HG03378 (cell line): ENCODE measurements at regions not wholly inside any gene's neighbourhood (a gene's known extent, or its start where the extent isn't known, plus 50 kb on each side); places are given as distances from the start of the nearest gene placed in this dataset.
"Not testable (repeated sequence)": the region's sequence is repeated elsewhere in the genome, so short reads cannot be mapped to it uniquely, and the experiment has no call there.

ENCODE experiments used
- ATAC-seq: cut with Tn5 transposase; IDR thresholded peaks from one replicate; pipeline ENCODE4 v1.9.1; 2021; ENCODE audit warnings: mild to moderate bottlenecking, moderate library complexity; ENCODE audit not compliant: unreplicated experiment

DNA sequence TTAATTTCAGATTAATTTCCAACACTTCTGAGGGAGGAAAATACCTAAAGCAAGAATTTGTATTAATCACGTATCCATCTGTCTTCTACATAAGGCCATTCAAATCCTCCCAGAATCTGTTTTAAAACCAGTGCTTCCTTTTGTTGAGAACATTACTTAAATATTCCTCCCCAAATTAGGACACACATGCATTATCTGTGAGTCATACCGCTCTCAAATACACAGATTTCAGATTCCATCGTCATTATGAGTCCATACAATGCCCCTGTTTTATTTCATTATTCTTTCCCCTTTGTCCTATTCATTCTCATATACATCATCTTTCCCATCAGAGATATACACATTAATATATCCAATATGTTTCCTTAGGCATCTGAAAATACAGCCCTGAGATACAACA lies 57.3 kb upstream of the PRSS12 start:
- ATAC-seq = no peak

DNA sequence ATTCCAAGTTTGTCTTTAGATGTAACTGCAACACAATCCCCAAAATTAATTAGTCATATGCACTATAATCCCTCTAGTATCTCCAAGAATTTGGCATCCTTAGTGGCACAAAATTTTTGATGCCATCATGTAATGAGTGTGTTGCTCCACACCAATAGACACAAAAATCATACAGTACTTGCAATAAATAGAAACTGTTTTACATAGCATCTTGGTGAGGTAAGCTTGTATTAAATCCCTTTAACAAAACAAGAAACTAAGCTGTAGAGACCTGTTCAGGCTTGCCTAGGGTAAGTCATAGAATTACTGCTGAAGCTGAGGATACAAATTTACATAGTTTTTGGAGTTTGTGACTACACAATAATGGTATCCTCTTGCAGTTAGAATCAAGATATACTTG lies 64.5 kb upstream of the PRSS12 start:
- ATAC-seq = peak; percentile 85

DNA sequence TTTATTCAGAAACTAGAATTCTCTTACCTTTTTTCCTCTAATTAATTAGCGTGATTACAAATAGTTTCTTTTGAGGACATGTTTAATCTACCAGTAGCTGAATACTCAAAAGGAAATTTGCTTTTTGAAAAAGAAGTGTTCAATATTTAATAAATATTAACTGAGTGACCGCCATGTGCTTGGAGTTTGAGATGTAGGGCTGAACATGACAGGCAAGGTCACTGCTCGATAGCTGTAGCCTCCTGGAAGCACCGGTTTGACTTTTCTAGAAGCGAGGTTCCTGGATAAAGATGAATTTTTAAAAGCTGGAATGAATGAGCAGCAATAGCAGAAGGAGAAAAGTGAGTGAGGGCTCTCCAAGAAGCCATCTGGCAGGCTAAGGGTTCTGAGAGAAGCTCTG lies 65.0 kb upstream of the PRSS12 start:
- not testable (repeated sequence) for ATAC-seq

DNA sequence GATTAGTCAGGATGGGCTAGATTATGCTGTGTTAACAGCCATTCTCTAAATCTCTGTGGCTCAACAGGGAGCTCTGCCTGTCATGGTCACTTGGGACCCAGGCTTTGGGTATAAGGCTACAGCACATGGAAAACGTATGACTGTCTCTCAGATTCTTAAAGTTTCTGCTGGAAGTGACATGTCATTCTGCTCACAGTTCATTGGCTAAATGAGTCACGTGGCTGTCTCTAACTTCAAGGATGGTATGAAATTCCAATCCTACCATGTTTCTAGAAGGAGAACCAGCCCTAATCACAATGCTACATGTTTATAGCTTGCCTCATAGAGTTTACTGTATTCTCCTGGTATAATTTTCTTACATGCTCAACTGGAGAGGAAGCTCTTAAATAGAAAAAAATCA lies 65.6 kb upstream of the PRSS12 start:
- ATAC-seq = not testable (repeated sequence)

DNA sequence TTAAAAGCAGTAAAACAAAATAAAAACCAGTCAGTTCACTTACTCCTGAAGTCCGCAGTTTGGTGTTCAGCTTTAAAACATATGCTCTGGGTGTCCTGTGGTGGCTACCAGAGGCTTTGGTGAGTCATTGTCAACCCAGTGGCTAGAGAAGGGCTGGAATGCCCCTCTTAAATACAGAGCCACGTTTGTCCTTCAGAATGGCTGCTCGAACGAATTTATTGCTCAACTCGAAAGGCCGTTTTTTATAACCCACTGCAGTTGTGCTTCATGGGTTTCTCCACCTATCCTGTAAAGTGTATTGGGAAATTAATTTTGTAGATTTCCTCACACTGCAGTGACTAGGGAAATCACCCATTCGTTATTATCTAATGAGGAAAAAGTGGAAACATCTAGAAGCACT lies 66.8 kb upstream of the PRSS12 start:
- ATAC-seq = not testable (repeated sequence)

DNA sequence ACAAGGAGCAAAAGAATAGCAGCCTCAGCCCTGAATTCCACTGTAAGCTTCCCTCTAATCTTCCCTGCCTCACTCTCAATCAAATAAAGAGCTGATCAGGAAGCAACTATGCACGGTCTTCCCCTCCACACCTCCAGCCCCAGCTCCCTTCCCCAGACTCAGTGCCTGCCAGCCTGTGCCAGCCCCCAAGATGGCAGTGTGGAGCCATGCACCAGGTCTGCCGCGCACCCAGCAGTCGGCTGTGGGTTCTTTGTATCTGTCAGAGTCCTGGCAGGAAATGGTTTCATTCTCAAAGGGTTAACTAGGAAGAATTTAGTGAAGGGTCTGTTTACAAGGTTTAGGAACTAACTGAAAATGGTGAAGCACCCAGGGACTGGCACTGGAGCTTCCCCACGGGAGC lies 71.3 kb upstream of the PRSS12 start:
- ATAC-seq = not testable (repeated sequence)

DNA sequence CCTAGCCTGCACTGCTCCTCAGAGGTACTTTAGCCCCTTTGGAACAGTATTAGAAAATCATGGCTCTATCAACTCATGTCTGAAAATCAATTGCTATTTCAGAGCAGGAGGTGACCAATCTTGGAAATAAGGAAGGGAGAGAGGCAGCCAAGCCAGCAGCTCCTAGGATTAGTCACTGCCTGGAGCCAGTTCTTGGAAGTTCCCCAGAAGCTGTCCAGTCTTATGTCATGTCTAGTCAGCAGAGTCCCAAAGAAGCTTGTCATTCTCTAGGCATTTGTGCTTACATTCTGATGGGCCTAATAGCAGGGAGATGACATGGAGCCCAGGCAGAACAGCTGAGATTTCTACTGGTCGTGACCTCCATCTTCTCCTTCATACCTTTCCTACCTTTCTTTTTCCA lies 76.1 kb upstream of the PRSS12 start:
- ATAC-seq = not testable (repeated sequence)

DNA sequence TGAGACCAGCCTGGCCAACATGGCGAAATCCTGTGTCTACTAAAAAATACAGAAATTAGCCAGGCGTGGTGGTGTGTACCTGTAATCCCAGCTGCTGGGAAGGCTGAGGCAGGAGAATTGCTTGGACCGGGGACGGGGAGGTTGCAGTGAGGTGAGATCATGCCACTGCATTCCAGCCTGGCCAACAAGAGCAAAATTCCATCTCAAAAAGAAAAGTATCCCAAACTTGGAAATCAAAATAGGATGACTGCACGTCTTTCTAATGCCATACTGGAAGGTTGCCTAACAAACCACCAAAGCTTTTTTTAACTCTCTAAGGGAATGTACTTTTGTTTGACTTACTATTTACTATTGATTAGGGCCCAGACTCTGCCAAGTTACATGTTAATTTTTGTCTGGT lies 79.6 kb upstream of the PRSS12 start:
- not testable (repeated sequence) for ATAC-seq

DNA sequence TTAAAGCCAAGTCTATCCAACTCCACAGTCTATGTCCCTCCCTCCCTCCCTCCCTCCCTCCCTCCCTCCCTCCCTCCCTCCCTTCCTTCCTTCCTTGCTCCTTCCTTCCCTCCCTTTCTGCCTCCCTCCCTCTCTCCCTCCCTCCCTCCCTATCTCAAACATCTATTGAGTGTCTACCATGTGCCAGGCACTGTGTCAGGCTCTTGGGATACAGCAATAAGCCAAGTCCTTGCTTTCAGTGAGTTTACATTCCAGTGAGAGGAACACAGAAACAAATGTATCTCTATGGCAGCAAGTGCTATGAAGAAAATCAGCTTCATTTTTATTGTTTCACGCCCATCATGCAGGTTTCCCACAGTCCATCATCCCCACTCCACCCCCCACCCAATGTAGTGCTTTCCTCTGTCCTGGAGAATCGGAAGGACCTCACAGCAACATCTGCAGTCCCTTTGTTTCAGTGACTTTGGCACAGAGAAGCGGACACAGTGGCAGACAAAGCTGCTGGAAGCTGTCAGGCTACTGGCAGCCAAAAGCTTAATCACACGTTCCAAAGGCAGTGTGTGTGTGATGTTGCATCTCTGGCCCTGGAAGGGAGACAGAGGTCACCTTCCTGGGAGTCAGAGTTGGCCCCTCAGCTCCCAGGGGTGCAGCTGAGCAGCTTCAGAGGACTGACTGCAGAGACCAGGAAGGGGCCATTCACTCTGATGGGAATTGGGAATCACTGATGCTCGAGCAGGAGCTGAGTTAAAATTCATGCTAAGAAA lies 81.0 kb upstream of the PRSS12 start:
- not testable (repeated sequence) for ATAC-seq

- ATAC-seq = not testable (repeated sequence)
These were observed 82.6 kb upstream of the PRSS12 start for GRCh38 chr4:118435415-118435814.

- not testable (repeated sequence) for ATAC-seq
These were observed 89.5 kb upstream of the PRSS12 start for GRCh38 chr4:118442115-118442837.

DNA sequence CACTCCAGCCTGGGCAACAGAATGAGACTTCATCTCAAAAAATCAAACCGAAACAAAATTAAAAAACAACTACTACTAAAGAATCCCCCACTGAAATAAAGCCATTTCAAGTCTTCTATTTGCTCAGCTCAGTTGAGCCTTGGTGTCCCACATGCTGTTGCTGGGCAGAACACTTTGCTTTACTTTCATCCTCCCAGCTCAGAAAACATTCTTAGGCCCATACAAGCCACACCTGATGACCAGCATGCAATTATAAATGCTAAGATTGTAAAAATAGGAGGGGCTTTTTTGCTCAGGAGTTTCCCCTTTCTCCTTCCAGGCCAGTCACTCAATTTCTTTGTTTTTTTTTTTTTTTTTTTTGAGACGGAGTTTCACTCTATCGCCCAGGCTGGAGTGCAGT lies 94.6 kb upstream of the PRSS12 start:
- not testable (repeated sequence) for ATAC-seq

DNA sequence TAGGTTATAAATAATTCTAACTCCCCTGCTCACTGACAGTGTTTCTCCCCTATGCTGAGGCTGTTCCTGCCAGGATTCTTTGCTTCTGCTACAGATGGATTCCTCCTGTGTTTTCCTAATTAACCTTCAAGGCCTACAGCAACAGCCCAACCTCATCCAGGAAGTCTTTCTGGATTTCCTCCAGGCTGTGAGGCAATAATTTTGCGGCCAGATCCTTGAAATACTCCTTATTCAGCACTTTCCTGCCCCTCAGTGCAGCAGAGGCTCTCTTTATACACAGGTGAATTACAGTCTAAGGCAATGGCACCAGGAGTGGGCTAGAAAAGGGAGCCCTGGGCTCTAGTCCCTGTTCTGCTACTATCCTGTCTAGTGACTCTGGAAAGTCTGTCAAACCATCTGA lies 102.1 kb upstream of the PRSS12 start:
- not testable (repeated sequence) for ATAC-seq

GRCh38 chr4:118461435-118461834 lies 108.6 kb upstream of the PRSS12 start:
- not testable (repeated sequence) for ATAC-seq

- not testable (repeated sequence) for ATAC-seq
These were observed 113.0 kb upstream of the PRSS12 start for GRCh38 chr4:118465831-118466230.

- ATAC-seq = not testable (repeated sequence)
These were observed 121.3 kb upstream of the PRSS12 start for GRCh38 chr4:118474001-118474626.

- ATAC-seq = not testable (repeated sequence)
These were observed 122.0 kb upstream of the PRSS12 start for GRCh38 chr4:118474771-118475170.

DNA sequence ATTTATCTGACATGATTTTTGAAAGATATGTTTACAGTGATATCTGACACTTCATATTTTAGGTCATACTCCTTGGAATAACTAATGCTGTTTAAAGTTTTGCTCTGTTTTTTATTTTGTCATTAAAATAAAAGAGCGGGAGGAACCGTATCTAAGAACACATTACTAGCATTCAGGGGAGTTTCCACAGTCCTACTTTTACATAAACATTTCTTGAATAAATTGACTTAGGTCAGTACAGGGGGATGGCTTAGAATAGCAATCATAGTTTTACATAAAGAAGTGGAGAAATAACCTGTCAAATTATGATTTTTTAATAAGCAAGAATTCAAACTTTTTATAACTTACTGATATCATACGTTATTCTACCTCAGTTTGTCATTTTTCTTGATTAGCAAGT lies 123.1 kb upstream of the PRSS12 start:
- ATAC-seq = not testable (repeated sequence)

- not testable (repeated sequence) for ATAC-seq
These were observed 125.0 kb upstream of the PRSS12 start for GRCh38 chr4:118477826-118478225.

GRCh38 chr4:118485801-118486314 lies 133.1 kb upstream of the PRSS12 start:
- not testable (repeated sequence) for ATAC-seq

DNA sequence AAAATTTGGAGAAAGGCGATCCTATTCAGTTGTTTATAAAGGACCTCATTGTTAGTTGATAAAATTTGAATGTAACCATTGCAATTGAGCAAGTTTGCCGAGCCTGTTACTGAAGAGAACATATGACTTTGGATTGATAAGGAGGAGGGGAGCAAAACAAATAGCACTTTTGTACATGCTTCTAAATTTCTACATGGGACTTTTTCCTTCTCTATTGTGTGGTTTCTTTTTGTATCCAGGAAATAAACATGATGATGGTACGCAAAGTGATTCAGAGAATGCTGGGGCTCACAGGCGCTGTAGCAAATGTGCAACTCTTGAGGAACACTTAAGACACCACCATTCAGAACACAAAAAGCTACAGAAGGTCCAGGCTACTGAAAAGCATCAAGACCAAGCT lies 140.2 kb upstream of the PRSS12 start:
- ATAC-seq = not testable (repeated sequence)
